ENCODE measurements at regions not wholly inside any gene's neighbourhood (a gene's known extent, or its start where the extent isn't known, plus 50 kb on each side); places are given as distances from the start of the nearest gene placed in this dataset.

- FAIRE-seq: no peak
- no peak for DNase-seq (ENCODE audit: extremely low spot score, insufficient read length, low read depth)
These were observed 67.9 kb upstream of the STX18 start for GRCh38 chr4:4609622-4610334.

- DNase-seq (ENCODE audit: extremely low spot score, insufficient read length, low read depth) (no peak), FAIRE-seq (no peak)
These were observed 66.3 kb upstream of the STX18 start for GRCh38 chr4:4608214-4608537.

GRCh38 chr4:4607336-4608213 is 65.7 kb upstream of the STX18 start:
- DNase-seq (ENCODE audit: extremely low spot score, insufficient read length, low read depth) (no peak), FAIRE-seq (no peak)

GRCh38 chr4:4606321-4606720 is 64.5 kb upstream of the STX18 start:
- FAIRE-seq: no peak

GRCh38 chr4:4605849-4606248 is 64.0 kb upstream of the STX18 start:
- DNase-seq (ENCODE audit: extremely low spot score, insufficient read length, low read depth): no peak
- no peak for FAIRE-seq

More at GRCh38 chr4:4606321-4606720, 64.5 kb upstream of the STX18 start:
- DNase-seq (ENCODE audit: extremely low spot score, insufficient read length, low read depth): no peak

GRCh38 chr4:4603592-4603991 is 61.7 kb upstream of the STX18 start:
- FAIRE-seq (no peak), DNase-seq (ENCODE audit: extremely low spot score, insufficient read length, low read depth) (no peak)

- FAIRE-seq (no peak), DNase-seq (ENCODE audit: extremely low spot score, insufficient read length, low read depth) (no peak)
These were observed 61.2 kb upstream of the STX18 start for GRCh38 chr4:4603067-4603466.

GRCh38 chr4:4602468-4602867 is 60.6 kb upstream of the STX18 start:
- FAIRE-seq (no peak), DNase-seq (ENCODE audit: extremely low spot score, insufficient read length, low read depth) (no peak)

- FAIRE-seq: no peak
- DNase-seq (ENCODE audit: extremely low spot score, insufficient read length, low read depth): no peak
These were observed 60.0 kb upstream of the STX18 start for GRCh38 chr4:4601803-4602369.

GRCh38 chr4:4599481-4600275 is 57.8 kb upstream of the STX18 start:
- no peak for FAIRE-seq
- DNase-seq (ENCODE audit: extremely low spot score, insufficient read length, low read depth): no peak

GRCh38 chr4:4598851-4599411 is 57.1 kb upstream of the STX18 start:
- no peak for FAIRE-seq

GRCh38 chr4:4596720-4597119 is 54.9 kb upstream of the STX18 start:
- DNase-seq (ENCODE audit: extremely low spot score, insufficient read length, low read depth) (no peak), FAIRE-seq (no peak)

More at GRCh38 chr4:4598851-4599411, 57.1 kb upstream of the STX18 start:
- DNase-seq (ENCODE audit: extremely low spot score, insufficient read length, low read depth): no peak

GRCh38 chr4:4595252-4595651 is 53.4 kb upstream of the STX18 start:
- FAIRE-seq (no peak), DNase-seq (ENCODE audit: extremely low spot score, insufficient read length, low read depth) (no peak)

- FAIRE-seq (no peak), DNase-seq (ENCODE audit: extremely low spot score, insufficient read length, low read depth) (no peak)
These were observed 52.6 kb upstream of the STX18 start for GRCh38 chr4:4594285-4594920.

- FAIRE-seq (no peak), DNase-seq (ENCODE audit: extremely low spot score, insufficient read length, low read depth) (no peak)
These were observed 51.9 kb upstream of the STX18 start for GRCh38 chr4:4593596-4594284.

- FAIRE-seq (no peak), DNase-seq (ENCODE audit: extremely low spot score, insufficient read length, low read depth) (no peak)
These were observed 50.6 kb upstream of the STX18 start for GRCh38 chr4:4592414-4592813.

All from GM18507 (cell line).